OCI-LY1 (cell line): ENCODE measurements at regions not wholly inside any gene's neighbourhood (a gene's known extent, or its start where the extent isn't known, plus 50 kb on each side); places are given as distances from the start of the nearest gene placed in this dataset.

ENCODE experiments used
- H2AFZ ChIP-seq: fragments of 200-600 bp; sonication (generic), shearing (Covaris generic); 2 replicates; pipeline ENCODE4 v1.6.0; 2014; ENCODE audit warnings: antibody characterized with exemption, mild to moderate bottlenecking, low read length
- H3F3A ChIP-seq: fragments of 200-600 bp; sonication (generic), shearing (Covaris generic); 2 replicates; pipeline ENCODE4 v1.6.0; 2014; ENCODE audit warnings: mild to moderate bottlenecking, antibody characterized with exemption, low read length, moderate library complexity; ENCODE audit not compliant: insufficient read depth
- H3K27ac ChIP-seq: fragments of 200-600 bp; sonication (generic); 2 replicates; pipeline ENCODE4 v1.5.1; 2014; ENCODE audit warnings: low read length, mixed run types, mild to moderate bottlenecking, low read depth; ENCODE audit not compliant: poor library complexity, severe bottlenecking
- H3K27me3 ChIP-seq: fragments of 200-600 bp; sonication (generic); 2 replicates; pipeline ENCODE4 v1.6.0; 2014; ENCODE audit warnings: antibody characterized with exemption, mild to moderate bottlenecking, low read length, moderate library complexity; ENCODE audit not compliant: insufficient read depth
- H3K36me3 ChIP-seq: fragments of 200-600 bp; sonication (generic); 2 replicates; pipeline ENCODE4 v1.6.1; 2014; ENCODE audit warnings: mild to moderate bottlenecking, antibody characterized with exemption, low read length, moderate library complexity, mixed read lengths; ENCODE audit not compliant: insufficient read depth
- H3K4me1 ChIP-seq: fragments of 200-600 bp; sonication (generic); 2 replicates; pipeline ENCODE4 v1.5.1; 2014; ENCODE audit warnings: mild to moderate bottlenecking, low read length, moderate library complexity; ENCODE audit not compliant: insufficient read depth, severe bottlenecking
- H3K4me2 ChIP-seq: fragments of 200-600 bp; sonication (generic), shearing (Covaris generic); 2 replicates; pipeline ENCODE4 v1.6.1; 2014; ENCODE audit warnings: low read length
- H3K4me3 ChIP-seq: fragments of 200-600 bp; sonication (generic); 2 replicates; pipeline ENCODE4 v1.5.1; 2014; ENCODE audit warnings: low read length, low read depth, mild to moderate bottlenecking, mixed read lengths; ENCODE audit not compliant: poor library complexity, severe bottlenecking
- H3K79me2 ChIP-seq: fragments of 200-600 bp; shearing (Covaris generic); 2 replicates; pipeline ENCODE4 v1.6.1; 2016; ENCODE audit warnings: mixed run types, low read length, mixed read lengths; ENCODE audit not compliant: insufficient read depth
- H3K9ac ChIP-seq: fragments of 200-600 bp; sonication (generic), shearing (Covaris generic); 2 replicates; pipeline ENCODE4 v1.6.1; 2014; ENCODE audit warnings: mild to moderate bottlenecking, low read length, mixed read lengths
- H3K9me2 ChIP-seq: fragments of 200-600 bp; sonication (generic), shearing (Covaris generic); 2 replicates; pipeline ENCODE4 v1.6.1; 2014; ENCODE audit warnings: low read depth, mild to moderate bottlenecking, low read length, mixed read lengths
- H3K9me3 ChIP-seq: fragments of 200-600 bp; shearing (Covaris generic); 2 replicates; pipeline ENCODE4 v1.6.1; 2014; ENCODE audit warnings: low read length, mixed read lengths
- H4K20me1 ChIP-seq: fragments of 200-600 bp; sonication (generic), shearing (Covaris generic); 2 replicates; pipeline ENCODE4 v1.6.0; 2016; ENCODE audit warnings: mild to moderate bottlenecking, low read length; ENCODE audit not compliant: insufficient read depth
- EZH2 ChIP-seq: fragments of 200-600 bp; sonication (generic), shearing (Covaris generic); IDR thresholded peaks from 2 replicates; pipeline ENCODE4 v1.8.0; 2017; ENCODE audit warnings: borderline replicate concordance, mixed run types, mild to moderate bottlenecking, antibody characterized with exemption, low read length, moderate library complexity, mixed read lengths
- TF ChIP-seq, protein P1 (sequence below): fragments of 200-600 bp; sonication (generic), shearing (Covaris generic); IDR thresholded peaks from 2 replicates; pipeline ENCODE4 v1.5.1; 2017; ENCODE audit warnings: mild to moderate bottlenecking, antibody characterized with exemption, low read length, moderate library complexity, mixed read lengths

DNA sequence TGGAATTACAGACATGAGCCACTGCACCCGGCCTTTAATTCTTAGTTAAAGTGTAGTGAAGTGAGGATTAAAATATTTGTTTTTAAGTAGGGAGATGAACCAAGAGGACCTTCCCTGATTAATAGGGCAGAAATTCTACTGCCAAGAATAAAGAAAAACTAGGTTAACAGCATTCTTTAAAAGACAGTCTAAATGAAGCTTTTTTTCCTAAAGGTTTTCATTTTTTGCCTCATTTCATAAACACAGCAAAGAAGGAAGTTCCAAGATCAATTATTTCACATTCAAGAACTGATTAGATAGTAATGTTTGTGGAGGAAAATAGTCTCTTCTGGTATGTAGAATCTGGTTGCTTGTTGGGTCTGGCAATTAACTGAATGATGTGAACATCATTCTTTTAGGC lies 112.1 kb upstream of the ARSJ start:
- TF ChIP-seq, protein P1, sequence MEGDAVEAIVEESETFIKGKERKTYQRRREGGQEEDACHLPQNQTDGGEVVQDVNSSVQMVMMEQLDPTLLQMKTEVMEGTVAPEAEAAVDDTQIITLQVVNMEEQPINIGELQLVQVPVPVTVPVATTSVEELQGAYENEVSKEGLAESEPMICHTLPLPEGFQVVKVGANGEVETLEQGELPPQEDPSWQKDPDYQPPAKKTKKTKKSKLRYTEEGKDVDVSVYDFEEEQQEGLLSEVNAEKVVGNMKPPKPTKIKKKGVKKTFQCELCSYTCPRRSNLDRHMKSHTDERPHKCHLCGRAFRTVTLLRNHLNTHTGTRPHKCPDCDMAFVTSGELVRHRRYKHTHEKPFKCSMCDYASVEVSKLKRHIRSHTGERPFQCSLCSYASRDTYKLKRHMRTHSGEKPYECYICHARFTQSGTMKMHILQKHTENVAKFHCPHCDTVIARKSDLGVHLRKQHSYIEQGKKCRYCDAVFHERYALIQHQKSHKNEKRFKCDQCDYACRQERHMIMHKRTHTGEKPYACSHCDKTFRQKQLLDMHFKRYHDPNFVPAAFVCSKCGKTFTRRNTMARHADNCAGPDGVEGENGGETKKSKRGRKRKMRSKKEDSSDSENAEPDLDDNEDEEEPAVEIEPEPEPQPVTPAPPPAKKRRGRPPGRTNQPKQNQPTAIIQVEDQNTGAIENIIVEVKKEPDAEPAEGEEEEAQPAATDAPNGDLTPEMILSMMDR = no peak
- no peak for TF ChIP-seq EZH2
- Histone ChIP-seq H3K9me2 (no peaks in the 10 kb centered on the region), H3F3A (no peaks in the 10 kb centered on the region), H4K20me1 (no peaks in the 10 kb centered on the region), H3K9ac (no peak overlapping the region), H3K4me3 (no peak overlapping the region), H2AFZ (no peak overlapping the region), H3K4me1 (no peaks in the 10 kb centered on the region), H3K27ac (no peak overlapping the region), H3K9me3 (no peaks in the 10 kb centered on the region), H3K79me2 (no peaks in the 10 kb centered on the region), H3K4me2 (no peak overlapping the region), H3K27me3 (no peaks in the 10 kb centered on the region), H3K36me3 (no peaks in the 10 kb centered on the region)

DNA sequence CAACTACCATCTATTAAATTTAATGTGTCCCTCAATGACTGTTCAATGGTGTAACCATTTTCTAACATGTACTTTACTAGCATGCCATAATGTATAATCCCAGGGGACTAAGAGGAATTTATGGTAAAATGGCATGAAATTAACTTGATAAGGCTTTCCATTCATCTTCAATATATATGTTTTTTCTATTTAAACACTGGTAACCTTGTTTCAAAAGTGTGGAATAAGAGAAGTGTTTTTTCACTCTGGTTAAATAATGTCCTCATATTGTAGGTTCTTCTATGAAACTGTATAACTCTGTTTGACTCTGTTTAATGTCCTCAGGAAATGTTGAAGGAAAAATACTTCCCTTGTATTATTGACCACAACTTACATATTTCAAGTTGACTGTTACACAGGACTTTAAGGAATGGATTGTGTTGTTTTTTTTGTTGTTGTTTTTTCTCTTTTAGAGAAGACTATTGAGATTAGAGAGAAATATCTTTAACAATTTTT lies 113.8 kb upstream of the ARSJ start:
- H3K9ac ChIP-seq = no peak overlapping the region
- H3K4me1 ChIP-seq = no peaks in the 10 kb centered on the region
- H3K36me3 ChIP-seq = no peaks in the 10 kb centered on the region
- H3K79me2 ChIP-seq = no peaks in the 10 kb centered on the region
- H2AFZ ChIP-seq = no peak overlapping the region
- H3K9me2 ChIP-seq = no peaks in the 10 kb centered on the region
- no peak overlapping the region for H3K4me3 ChIP-seq
- no peaks in the 10 kb centered on the region for H3F3A ChIP-seq
- no peaks in the 10 kb centered on the region for H4K20me1 ChIP-seq
- H3K27me3 ChIP-seq = no peaks in the 10 kb centered on the region
- no peak overlapping the region for H3K4me2 ChIP-seq
- H3K27ac ChIP-seq = no peak overlapping the region
- TF ChIP-seq EZH2 = no peak
- TF ChIP-seq, protein P1 = no peak
- H3K9me3 ChIP-seq = no peaks in the 10 kb centered on the region

DNA sequence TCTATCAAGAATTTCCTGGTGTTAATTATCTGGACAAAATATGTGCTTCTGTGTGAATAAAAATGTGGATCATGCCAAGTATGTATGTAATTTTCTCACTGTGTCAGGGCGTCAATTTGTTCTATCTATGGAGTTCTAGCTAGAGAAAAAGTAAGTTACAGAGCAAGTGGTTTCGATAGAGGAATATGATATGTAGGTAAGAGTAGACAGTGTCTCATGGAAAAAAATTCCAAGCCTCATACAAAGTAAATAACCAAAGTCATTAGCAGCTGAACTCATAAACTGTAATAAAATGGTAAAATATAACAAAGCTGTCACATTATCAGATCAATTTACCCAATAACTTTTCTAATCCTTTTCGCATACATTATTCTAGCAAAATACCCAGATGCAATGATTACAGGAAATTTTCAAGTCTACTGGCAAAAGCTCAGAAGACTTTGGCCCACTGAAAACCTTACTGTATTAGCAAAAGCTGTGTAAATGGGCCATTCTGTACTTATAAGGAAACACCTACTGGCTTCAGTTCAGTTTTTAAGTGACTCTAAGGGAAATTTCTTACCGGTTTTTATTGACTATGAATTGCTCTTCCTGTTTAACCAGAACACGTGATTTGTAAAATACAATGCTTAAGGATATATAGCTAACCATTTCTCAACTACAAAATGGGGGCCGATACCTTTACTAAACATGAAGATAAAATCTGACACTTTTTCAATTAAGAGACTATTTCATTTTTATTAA lies 121.0 kb upstream of the ARSJ start:
- no peak overlapping the region for H3K4me3 ChIP-seq

More for the DNA sequence above, 121.0 kb upstream of the ARSJ start:
- TF ChIP-seq, protein P1 = no peak
- no peak for TF ChIP-seq EZH2
- Histone ChIP-seq H3K4me1 (no peaks in the 10 kb centered on the region), H4K20me1 (no peaks in the 10 kb centered on the region), H3K9me3 (no peaks in the 10 kb centered on the region), H2AFZ (no peak overlapping the region), H3K36me3 (no peaks in the 10 kb centered on the region), H3K9ac (no peak overlapping the region), H3K4me2 (no peak overlapping the region), H3K79me2 (no peaks in the 10 kb centered on the region), H3K27me3 (no peaks in the 10 kb centered on the region), H3F3A (no peaks in the 10 kb centered on the region), H3K9me2 (no peaks in the 10 kb centered on the region), H3K27ac (no peak overlapping the region)
